ENCODE measurements at regions not wholly inside any gene's neighbourhood (a gene's known extent, or its start where the extent isn't known, plus 50 kb on each side); places are given as distances from the start of the nearest gene placed in this dataset.
A peak's percentile ranks its signal among the peaks of the same experiment; 100 is the strongest.

DNA sequence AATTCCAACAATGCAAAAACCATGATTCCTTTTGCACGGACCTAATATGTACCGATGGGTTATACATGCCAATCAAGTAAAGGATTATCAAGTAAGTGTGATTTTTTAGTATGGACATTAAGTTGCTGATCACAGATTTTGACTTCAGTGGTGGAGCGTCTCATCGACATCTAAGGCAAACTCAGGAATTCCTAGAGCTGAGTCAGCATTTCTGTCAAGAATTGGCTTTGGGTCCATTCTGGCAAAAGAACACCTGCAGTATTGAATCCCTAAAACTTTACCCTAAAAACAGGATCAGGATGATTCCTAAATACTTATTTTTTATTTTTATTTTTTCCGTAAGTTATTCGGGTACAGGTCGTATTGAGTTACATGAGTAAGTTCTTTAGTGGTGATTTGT lies 83.6 kb downstream of the HPGD start:
- TF ChIP-seq CTCF (IDR thresholded peaks at IDR 0.05; ENCODE audit: control insufficient read depth, extremely low read depth, insufficient read depth), result no peak
- H3K4me3 ChIP-seq (ENCODE audit: low read depth, low read length), result no peak overlapping the region
- DNase-seq (ENCODE audit: low read depth), result no peak

DNA sequence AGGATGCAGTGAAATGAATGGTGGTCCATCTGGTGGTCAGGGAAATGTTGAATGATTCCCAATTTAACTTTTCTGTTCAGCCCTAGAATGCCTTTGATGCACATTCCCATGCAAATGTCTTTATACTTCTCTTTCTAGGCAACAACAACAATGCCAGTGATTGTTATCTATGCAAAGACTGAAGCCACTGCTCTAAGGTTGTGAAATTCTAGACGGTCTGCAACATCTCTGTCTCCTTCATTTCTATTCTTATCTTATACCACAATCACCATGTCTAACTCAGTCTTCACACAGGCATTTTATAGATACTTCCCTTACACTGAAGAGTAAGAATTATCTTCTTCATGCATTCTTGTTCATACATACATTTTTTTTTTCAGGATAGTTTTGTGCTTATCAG lies 84.5 kb downstream of the HPGD start:
- no peak overlapping the region for H3K4me3 ChIP-seq (ENCODE audit: low read depth, low read length)
- no peak for TF ChIP-seq CTCF (IDR thresholded peaks at IDR 0.05; ENCODE audit: control insufficient read depth, extremely low read depth, insufficient read depth)
- no peak for DNase-seq (ENCODE audit: low read depth)

GRCh38 chr4:174437324-174437723 lies 85.0 kb downstream of the HPGD start:
- DNase-seq (ENCODE audit: low read depth), result peak; percentile 64
- no peak for TF ChIP-seq CTCF (IDR thresholded peaks at IDR 0.05; ENCODE audit: control insufficient read depth, extremely low read depth, insufficient read depth)
- no peak overlapping the region for H3K4me3 ChIP-seq (ENCODE audit: low read depth, low read length)

DNA sequence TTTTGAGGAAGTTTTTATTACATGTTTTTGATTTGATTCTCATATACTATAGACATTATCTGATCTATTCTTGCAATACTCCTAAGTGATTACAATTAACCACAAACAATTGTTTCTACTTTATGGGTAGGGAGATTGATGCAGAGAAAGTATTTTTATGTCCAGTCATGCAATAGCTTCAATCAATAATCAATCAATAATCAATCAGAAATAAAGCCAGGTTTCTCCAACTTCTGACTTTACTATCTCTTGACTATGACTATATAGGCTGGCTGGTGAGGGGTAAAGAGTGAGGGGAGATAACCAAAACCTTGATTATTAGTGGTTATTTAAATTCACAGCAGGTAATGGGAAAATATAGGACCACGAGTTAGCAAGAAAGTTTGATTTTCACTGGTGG lies 85.9 kb downstream of the HPGD start:
- TF ChIP-seq CTCF (IDR thresholded peaks at IDR 0.05; ENCODE audit: control insufficient read depth, extremely low read depth, insufficient read depth), result no peak
- DNase-seq (ENCODE audit: low read depth), result no peak

DNA sequence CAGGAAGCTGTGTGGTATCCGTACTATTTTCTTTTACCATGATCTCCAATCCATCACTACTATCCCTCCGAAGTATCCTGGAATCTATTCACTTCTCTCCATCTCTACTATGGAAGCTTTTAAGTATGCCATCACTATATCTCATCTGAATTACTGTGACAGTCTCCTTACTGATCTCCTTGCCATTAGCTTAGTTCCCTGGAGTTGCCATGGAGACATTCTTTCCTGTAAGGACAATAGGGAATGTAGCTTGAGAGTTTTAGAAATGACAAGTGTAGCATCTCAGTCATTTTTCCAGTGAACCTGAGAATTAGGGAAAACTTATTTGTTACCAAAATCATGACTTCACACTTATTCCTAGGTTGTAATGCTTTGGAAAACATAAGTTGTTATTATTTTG lies 86.3 kb downstream of the HPGD start:
- no peak for DNase-seq (ENCODE audit: low read depth)
- no peak for TF ChIP-seq CTCF (IDR thresholded peaks at IDR 0.05; ENCODE audit: control insufficient read depth, extremely low read depth, insufficient read depth)
- H3K4me3 ChIP-seq (ENCODE audit: low read depth, low read length), result no peak overlapping the region

More for the DNA sequence above, 85.9 kb downstream of the HPGD start:
- no peak overlapping the region for H3K4me3 ChIP-seq (ENCODE audit: low read depth, low read length)

GRCh38 chr4:174434455-174434854 lies 87.8 kb downstream of the HPGD start:
- H3K4me3 ChIP-seq (ENCODE audit: low read depth, low read length), result no peak overlapping the region
- DNase-seq (ENCODE audit: low read depth), result no peak
- no peak for TF ChIP-seq CTCF (IDR thresholded peaks at IDR 0.05; ENCODE audit: control insufficient read depth, extremely low read depth, insufficient read depth)

- no peak for TF ChIP-seq CTCF (IDR thresholded peaks at IDR 0.05; ENCODE audit: control insufficient read depth, extremely low read depth, insufficient read depth)
- H3K4me3 ChIP-seq (ENCODE audit: low read depth, low read length), result no peak overlapping the region
- no peak for DNase-seq (ENCODE audit: low read depth)
Measured at GRCh38 chr4:174430576-174430975, 91.7 kb downstream of the HPGD start.
